Mesothelial cell of epicardium (in vitro differentiated cells): ENCODE measurements at regions not wholly inside any gene's neighbourhood (a gene's known extent, or its start where the extent isn't known, plus 50 kb on each side); places are given as distances from the start of the nearest gene placed in this dataset.

Source experiments
- DNase-seq, 2 experiments: peaks; one replicate each; pipeline ENCODE4 v3.0.0; 2021; ENCODE audit warnings: low spot score in 2 of 2; ENCODE audit not compliant: unreplicated experiment in 2 of 2
- H3K27ac Mint-ChIP-seq: 2 replicates; pipeline ENCODE4 v1.8.0; 2021; ENCODE audit warnings: mixed read lengths
- H3K27me3 Mint-ChIP-seq: 2 replicates; pipeline ENCODE4 v1.8.0; 2021; ENCODE audit warnings: low read depth, mixed read lengths
- H3K36me3 Mint-ChIP-seq: 2 replicates; pipeline ENCODE4 v1.8.0; 2021; ENCODE audit warnings: mixed read lengths
- H3K4me1 Mint-ChIP-seq: 2 replicates; pipeline ENCODE4 v1.8.0; 2021; ENCODE audit warnings: mixed read lengths
- H3K4me3 Mint-ChIP-seq: 2 replicates; pipeline ENCODE4 v1.8.0; 2021; ENCODE audit warnings: mild to moderate bottlenecking, moderate library complexity, mixed read lengths
- H3K9me3 Mint-ChIP-seq: 2 replicates; pipeline ENCODE4 v1.8.0; 2021; ENCODE audit warnings: mixed read lengths
- CTCF ChIP-seq: fragments of 200-600 bp; sonication (generic); IDR thresholded peaks from one replicate; pipeline ENCODE4 v1.5.0; 2021; ENCODE audit warnings: antibody characterized with exemption; ENCODE audit not compliant: unreplicated experiment

GRCh38 chr2:187115627-187116026 lies 266.7 kb upstream of the ZSWIM2 start:
- Mint-ChIP-seq H3K36me3 (no peaks in the 10 kb centered on the region), H3K27me3 (peaks cover 2% of the 10 kb centered on the region), H3K4me3 (no peak overlapping the region), H3K4me1 (no peaks in the 10 kb centered on the region), H3K27ac (no peak overlapping the region), H3K9me3 (no peaks in the 10 kb centered on the region)
- DNase-seq: no peak
- no peak for TF ChIP-seq CTCF

DNA sequence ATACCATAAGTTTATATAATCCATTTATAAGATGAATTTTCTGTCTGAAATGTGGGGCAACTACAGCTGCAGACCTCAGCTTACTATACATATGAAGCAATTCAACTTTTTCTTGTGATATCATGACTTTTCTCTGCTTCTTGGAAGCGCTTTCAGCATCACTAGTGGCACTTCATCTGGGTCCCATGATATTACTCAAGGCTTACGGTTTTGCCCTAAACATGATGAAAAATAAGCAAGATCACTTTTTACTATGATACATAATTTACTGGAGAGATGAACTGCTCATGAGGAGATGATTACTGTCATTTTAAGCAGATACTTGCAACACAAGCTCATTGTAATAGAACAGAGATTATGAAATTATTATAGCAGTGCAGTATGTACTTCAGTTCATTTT lies 258.0 kb upstream of the ZSWIM2 start:
- H3K27me3 Mint-ChIP-seq: peaks cover 9% of the 10 kb centered on the region
- H3K27ac Mint-ChIP-seq: no peak overlapping the region
- H3K4me3 Mint-ChIP-seq: no peak overlapping the region
- H3K4me1 Mint-ChIP-seq: no peaks in the 10 kb centered on the region
- no peaks in the 10 kb centered on the region for H3K36me3 Mint-ChIP-seq
- no peak for TF ChIP-seq CTCF
- DNase-seq: no peak
- no peaks in the 10 kb centered on the region for H3K9me3 Mint-ChIP-seq

DNA sequence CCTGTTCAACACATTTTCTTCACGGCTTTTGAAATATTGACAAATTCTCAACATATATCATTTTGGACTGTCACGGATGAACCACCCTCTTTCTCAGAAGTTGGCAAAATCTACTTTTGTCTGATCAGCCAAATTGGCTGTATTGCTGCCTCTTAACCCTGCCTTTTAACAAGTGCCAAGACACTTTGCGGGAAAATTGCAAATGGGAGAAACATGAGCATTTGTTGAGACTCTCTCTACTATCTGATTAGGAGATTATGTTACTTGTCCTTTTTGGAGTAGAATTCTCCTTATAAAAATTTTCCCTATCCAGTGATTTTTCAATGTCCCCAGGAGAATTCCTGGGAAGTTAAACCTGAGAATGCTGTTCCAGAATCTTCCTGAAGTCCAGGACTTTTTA lies 256.2 kb upstream of the ZSWIM2 start:
- no peak for TF ChIP-seq CTCF
- H3K36me3 Mint-ChIP-seq: no peaks in the 10 kb centered on the region
- no peak overlapping the region for H3K4me3 Mint-ChIP-seq
- H3K27me3 Mint-ChIP-seq: peaks cover 9% of the 10 kb centered on the region
- no peak overlapping the region for H3K27ac Mint-ChIP-seq
- no peaks in the 10 kb centered on the region for H3K9me3 Mint-ChIP-seq
- no peaks in the 10 kb centered on the region for H3K4me1 Mint-ChIP-seq
- no peak for DNase-seq

DNA sequence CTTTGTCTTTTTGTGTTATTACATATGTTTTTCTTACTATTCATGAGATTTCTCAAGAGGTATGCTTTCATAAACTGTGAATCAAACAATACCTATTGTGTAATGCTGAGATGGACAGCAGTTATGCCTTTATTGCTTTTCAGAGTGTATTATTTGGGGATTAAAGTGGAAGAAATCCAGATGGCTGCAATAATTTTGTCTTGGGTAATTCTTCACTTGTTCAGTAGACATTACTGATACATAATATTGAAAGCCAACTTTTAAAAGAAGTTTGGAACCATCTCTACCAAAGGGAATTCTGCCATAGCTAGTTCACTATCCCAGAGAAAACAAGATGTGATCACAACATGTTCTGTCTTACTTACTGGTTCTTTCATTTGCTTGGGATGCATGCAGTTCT lies 253.4 kb upstream of the ZSWIM2 start:
- H3K4me1 Mint-ChIP-seq: no peaks in the 10 kb centered on the region
- no peak for TF ChIP-seq CTCF
- no peaks in the 10 kb centered on the region for H3K36me3 Mint-ChIP-seq
- H3K9me3 Mint-ChIP-seq: no peaks in the 10 kb centered on the region
- peaks cover 5% of the 10 kb centered on the region for H3K27me3 Mint-ChIP-seq
- no peak for DNase-seq
- H3K27ac Mint-ChIP-seq: no peak overlapping the region
- H3K4me3 Mint-ChIP-seq: no peak overlapping the region

DNA sequence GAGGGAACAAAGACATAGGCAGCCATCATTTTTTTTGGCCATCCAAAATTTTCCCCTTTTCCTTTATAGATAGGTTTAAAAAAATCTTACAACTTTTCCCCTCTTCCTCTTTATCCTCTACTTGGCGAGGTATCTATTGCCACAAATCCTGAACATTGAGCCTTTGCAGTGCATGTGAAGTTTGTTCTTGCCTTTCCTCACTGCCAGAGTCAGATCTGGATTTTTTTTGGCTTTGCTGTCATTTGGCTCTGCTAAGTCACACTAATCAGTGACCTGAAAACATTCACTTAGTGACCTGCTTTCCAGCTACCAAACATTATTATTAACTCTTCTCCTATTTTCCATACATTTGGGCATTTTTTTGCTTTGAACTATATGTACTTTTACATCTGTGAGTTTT lies 249.2 kb upstream of the ZSWIM2 start:
- DNase-seq: no peak
- Mint-ChIP-seq H3K4me3 (no peak overlapping the region), H3K4me1 (peaks cover 2% of the 10 kb centered on the region), H3K36me3 (no peaks in the 10 kb centered on the region), H3K27ac (no peak overlapping the region), H3K27me3 (peaks cover 10% of the 10 kb centered on the region), H3K9me3 (no peaks in the 10 kb centered on the region)
- TF ChIP-seq CTCF: no peak

DNA sequence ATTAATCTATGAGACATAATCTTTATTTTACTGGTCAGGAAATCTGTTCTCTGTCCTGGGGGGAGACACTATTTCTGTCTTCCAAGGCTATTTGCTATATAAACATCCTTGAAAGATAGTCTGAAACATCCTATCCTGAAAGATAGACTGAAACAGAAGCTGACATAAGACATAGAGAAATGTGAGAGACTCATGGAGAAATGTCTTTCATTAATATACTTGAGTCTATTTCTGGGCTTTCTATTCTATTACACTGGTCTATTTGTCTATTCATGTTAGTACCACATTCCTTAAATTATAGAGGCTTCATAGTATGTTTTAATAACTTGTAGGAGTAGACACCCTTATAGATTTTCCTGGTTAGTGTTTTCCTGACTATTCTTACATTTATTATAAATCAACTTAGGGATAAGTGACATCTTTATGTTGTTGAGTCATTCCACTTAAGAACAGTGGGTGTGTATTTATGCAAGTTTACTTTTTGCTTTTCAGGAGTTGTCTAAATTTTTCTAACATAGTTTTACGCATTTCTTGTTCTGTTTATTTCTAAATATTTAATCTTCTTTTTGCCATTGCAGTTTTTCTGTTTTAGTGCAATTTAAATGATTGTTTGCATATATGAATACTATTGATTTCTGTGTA lies 244.9 kb upstream of the ZSWIM2 start:
- Mint-ChIP-seq H3K27me3 (peaks cover 10% of the 10 kb centered on the region), H3K27ac (no peak overlapping the region), H3K36me3 (no peaks in the 10 kb centered on the region), H3K4me3 (no peak overlapping the region), H3K9me3 (no peaks in the 10 kb centered on the region), H3K4me1 (peaks cover 2% of the 10 kb centered on the region)
- TF ChIP-seq CTCF: no peak
- DNase-seq: no peak
